GM12878 (cell line): ENCODE measurements at regions not wholly inside any gene's neighbourhood (a gene's known extent, or its start where the extent isn't known, plus 50 kb on each side); places are given as distances from the start of the nearest gene placed in this dataset.

ENCODE experiments used
- ATAC-seq: fragments of 200-7000 bp; cut with Tn5 transposase; 3 replicates; pipeline ENCODE4 v1.9.1; 2020; ENCODE audit warnings: mild to moderate bottlenecking, moderate library complexity
- BruUV-seq: library from RNA; stranded (reverse); fragments of 400-500 nt; replicated peaks from 2 replicates; lab custom pipeline; 2021; lab: Mats Ljungman, UMichigan
- CTCF ChIA-PET: fragments of 300-600 bp; sonication (Branson Sonifier 250); formaldehyde crosslinking; extraction: SDS; loops from one replicate; lab custom pipeline; 2021; ENCODE audit warnings: inconsistent platforms; lab: Yijun Ruan, JAX
- POLR2A ChIA-PET: fragments of 350-600 bp; formaldehyde crosslinking; extraction: SDS; loops from one replicate; lab custom pipeline; 2021; ENCODE audit warnings: inconsistent platforms; lab: Charles Lee
- RAD21 ChIA-PET: fragments of 300-600 bp; sonication (Branson Sonifier 250); formaldehyde crosslinking; loops from one replicate; lab custom pipeline; 2023; ENCODE audit warnings: antibody characterized with exemption; ENCODE audit not compliant: unreplicated experiment; lab: Charles Lee
- SMC1A ChIA-PET: fragments of 300-600 bp; sonication (Branson Sonifier 250); formaldehyde crosslinking; loops from one replicate; lab custom pipeline; 2023; ENCODE audit not compliant: unreplicated experiment, uncharacterized antibody; lab: Charles Lee
- DNase-seq: peaks from one replicate; pipeline ENCODE4 v3.0.0-alpha.2; 2011; ENCODE audit warnings: low read depth, low spot score
- FAIRE-seq: peaks from 3 replicates; lab custom pipeline; 2011; peaks lifted over from hg19 to GRCh38; lab: Jason Lieb, UNC
- H2AFZ ChIP-seq: 2 replicates; pipeline ENCODE4 v1.6.0; 2011; ENCODE audit warnings: low read depth, low read length, control low read depth; ENCODE audit not compliant: control insufficient read depth
- H3K27ac ChIP-seq: 2 replicates; pipeline ENCODE4 v1.5.1; 2011; ENCODE audit warnings: control low read depth; ENCODE audit not compliant: control insufficient read depth, insufficient read depth
- H3K27me3 ChIP-seq, 2 experiments: replicated peaks in 1 of 2; 2 replicates each; pipeline versions ENCODE4 v1.6.0 to v1.6.1; 2011; ENCODE audit warnings: low read length in 1 of 2; ENCODE audit not compliant: control insufficient read depth in 2 of 2, insufficient read depth in 2 of 2
- H3K36me3 ChIP-seq, 2 experiments: 2 replicates each; pipeline ENCODE4 v1.5.1; 2011; ENCODE audit warnings: low read length in 1 of 2; ENCODE audit not compliant: control insufficient read depth in 2 of 2, insufficient read depth in 2 of 2
- H3K4me1 ChIP-seq: 2 replicates; pipeline ENCODE4 v1.6.1; 2011; ENCODE audit warnings: mild to moderate bottlenecking, low read length, moderate library complexity, mixed read lengths; ENCODE audit not compliant: control insufficient read depth, insufficient read depth
- H3K4me2 ChIP-seq: 2 replicates; pipeline ENCODE4 v1.6.0; 2011; ENCODE audit warnings: control low read depth; ENCODE audit not compliant: control insufficient read depth, insufficient read depth
- H3K4me3 ChIP-seq: fragments of 200-600 bp; sonication (generic); 2 replicates; pipeline ENCODE4 v1.5.1; 2016
- H3K79me2 ChIP-seq: 2 replicates; pipeline ENCODE4 v1.6.0; 2011; ENCODE audit warnings: low read length; ENCODE audit not compliant: control insufficient read depth, insufficient read depth
- H3K9ac ChIP-seq: 2 replicates; pipeline ENCODE4 v1.8.0; 2011; ENCODE audit warnings: low read length, control low read depth, mixed read lengths; ENCODE audit not compliant: control insufficient read depth, insufficient read depth
- H3K9me3 ChIP-seq: replicated peaks from 3 replicates; pipeline ENCODE4 v1.5.1; 2011; ENCODE audit warnings: mild to moderate bottlenecking, low read length; ENCODE audit not compliant: control insufficient read depth, insufficient read depth
- H4K20me1 ChIP-seq: 2 replicates; pipeline ENCODE4 v1.6.0; 2011; ENCODE audit not compliant: control insufficient read depth, insufficient read depth
- BCL3 ChIP-seq: IDR thresholded peaks from 2 replicates; pipeline ENCODE4 v1.6.1; 2011; ENCODE audit warnings: borderline replicate concordance, low read depth, mild to moderate bottlenecking, moderate library complexity, low read length; ENCODE audit not compliant: insufficient read depth, poor library complexity, severe bottlenecking
- BMI1 ChIP-seq: fragments of 450-650 bp; IDR thresholded peaks from 2 replicates; pipeline ENCODE4 v1.6.1; 2016; ENCODE audit warnings: mild to moderate bottlenecking, moderate library complexity, borderline replicate concordance
- EZH2 ChIP-seq: IDR thresholded peaks from 2 replicates; pipeline ENCODE4 v1.6.1; 2012; ENCODE audit warnings: low read depth, mild to moderate bottlenecking, control low read depth, inconsistent platforms, low read length, borderline replicate concordance; ENCODE audit not compliant: control insufficient read depth
- FOXM1 ChIP-seq: IDR thresholded peaks from 2 replicates; pipeline ENCODE4 v1.6.1; 2012; ENCODE audit warnings: low read depth, mild to moderate bottlenecking, inconsistent platforms, low read length, moderate library complexity
- HCFC1 ChIP-seq: fragments of 150-350 bp; IDR thresholded peaks from 2 replicates; pipeline ENCODE4 v1.6.1; 2014; ENCODE audit warnings: low read length
- HSF1 ChIP-seq: fragments of 150-350 bp; IDR thresholded peaks from 2 replicates; pipeline ENCODE4 v1.6.1; 2014; ENCODE audit warnings: mild to moderate bottlenecking, low read depth, low read length
- RCOR1 ChIP-seq: conservative IDR thresholded peaks from 2 replicates; pipeline ENCODE4 v1.6.1; 2012; ENCODE audit warnings: low read depth, low read length, improper control_type of control experiment
- RFX5 ChIP-seq: IDR thresholded peaks from 2 replicates; pipeline ENCODE4 v1.6.1; 2011; ENCODE audit warnings: low read depth, low read length, improper control_type of control experiment
- TAF1 ChIP-seq: IDR thresholded peaks from 2 replicates; pipeline ENCODE4 v1.6.1; 2011; ENCODE audit warnings: mild to moderate bottlenecking, low read depth, low read length, borderline replicate concordance
- WGBS: methylation state at CpG from one replicate; pipeline ENCODE4 v1.1.6; 2016; ENCODE audit warnings: low lambda C conversion rate; ENCODE audit not compliant: insufficient replicate concordance, insufficient coverage; ENCODE audit errors: missing lambda C conversion rate; 5-methylcytosine and 5-hydroxymethylcytosine counted together
- in situ Hi-C: fragments of 300-500 bp; cut with MboI; formaldehyde crosslinking; loops from 9 replicates; pipeline ENCODE4 v1.14.3; 2018; ENCODE audit warnings: mixed read lengths
- intact Hi-C: fragments of 100-400 bp; cut with micrococcal nuclease; formaldehyde crosslinking; loops from one replicate; pipeline ENCODE4 v1.14.2; 2022; ENCODE audit not compliant: unreplicated experiment
- TF ChIP-seq, protein P1 (sequence below): fragments of 450-650 bp; IDR thresholded peaks from 2 replicates; pipeline ENCODE4 v1.6.1; 2014; ENCODE audit warnings: mild to moderate bottlenecking
- TF ChIP-seq, protein P2 (sequence below): fragments of 450-650 bp; IDR thresholded peaks from 2 replicates; pipeline ENCODE4 v1.6.1; 2017; ENCODE audit warnings: mild to moderate bottlenecking, low read depth, inconsistent platforms; ENCODE audit not compliant: poor library complexity, severe bottlenecking

GRCh38 chr7:80369321-80369720 is 142.5 kb downstream of the GNAT3 start (continued):
- TF ChIP-seq TAF1 (no peak), BCL3 (no peak), HSF1 (no peak), BMI1 (no peak)

DNA sequence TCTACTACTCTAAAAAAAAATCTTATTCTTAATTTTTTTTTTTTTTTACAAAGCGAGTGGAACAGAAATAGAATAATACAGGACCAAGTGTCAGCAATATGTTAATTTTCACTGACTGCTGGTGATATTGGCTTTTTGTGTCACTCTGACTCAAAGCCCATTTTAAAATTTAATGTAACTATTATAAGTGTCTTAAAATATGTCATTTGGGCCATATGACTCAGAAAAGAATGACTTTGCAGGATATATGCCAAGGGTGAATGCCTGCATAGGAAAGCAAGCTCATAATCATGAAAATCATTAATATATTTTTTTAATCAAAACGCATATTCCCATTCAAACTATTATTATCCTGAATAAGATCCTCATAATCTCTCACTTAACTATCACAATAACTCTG is 149.2 kb downstream of the GNAT3 start:
- ChIA-PET CTCF (no interaction called here), RAD21 (no interaction called here), POLR2A (no interaction called here), SMC1A (no interaction called here)
- no peaks in the 10 kb centered on the region for H4K20me1 ChIP-seq
- no peaks in the 10 kb centered on the region for H3K27me3 ChIP-seq
- 29% methylated on average over 2 of the region's 2 CpGs for WGBS
- no peak overlapping the region for H3K4me3 ChIP-seq
- no TSS peak for BruUV-seq
- no peak overlapping the region for H2AFZ ChIP-seq
- H3K4me1 ChIP-seq = no peaks in the 10 kb centered on the region
- FAIRE-seq = no peak
- no peak overlapping the region for H3K9ac ChIP-seq
- no peak overlapping the region for H3K4me2 ChIP-seq
- intact Hi-C loops (no loop called here), in situ Hi-C loops (no loop called here)
- H3K9me3 ChIP-seq = no peaks in the 10 kb centered on the region
- TF ChIP-seq HCFC1 (no peak), HSF1 (no peak), RCOR1 (no peak), FOXM1 (no peak), EZH2 (no peak), RFX5 (no peak)
- TF ChIP-seq, protein P1, sequence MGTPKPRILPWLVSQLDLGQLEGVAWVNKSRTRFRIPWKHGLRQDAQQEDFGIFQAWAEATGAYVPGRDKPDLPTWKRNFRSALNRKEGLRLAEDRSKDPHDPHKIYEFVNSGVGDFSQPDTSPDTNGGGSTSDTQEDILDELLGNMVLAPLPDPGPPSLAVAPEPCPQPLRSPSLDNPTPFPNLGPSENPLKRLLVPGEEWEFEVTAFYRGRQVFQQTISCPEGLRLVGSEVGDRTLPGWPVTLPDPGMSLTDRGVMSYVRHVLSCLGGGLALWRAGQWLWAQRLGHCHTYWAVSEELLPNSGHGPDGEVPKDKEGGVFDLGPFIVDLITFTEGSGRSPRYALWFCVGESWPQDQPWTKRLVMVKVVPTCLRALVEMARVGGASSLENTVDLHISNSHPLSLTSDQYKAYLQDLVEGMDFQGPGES = no peak
- TF ChIP-seq, protein P2, sequence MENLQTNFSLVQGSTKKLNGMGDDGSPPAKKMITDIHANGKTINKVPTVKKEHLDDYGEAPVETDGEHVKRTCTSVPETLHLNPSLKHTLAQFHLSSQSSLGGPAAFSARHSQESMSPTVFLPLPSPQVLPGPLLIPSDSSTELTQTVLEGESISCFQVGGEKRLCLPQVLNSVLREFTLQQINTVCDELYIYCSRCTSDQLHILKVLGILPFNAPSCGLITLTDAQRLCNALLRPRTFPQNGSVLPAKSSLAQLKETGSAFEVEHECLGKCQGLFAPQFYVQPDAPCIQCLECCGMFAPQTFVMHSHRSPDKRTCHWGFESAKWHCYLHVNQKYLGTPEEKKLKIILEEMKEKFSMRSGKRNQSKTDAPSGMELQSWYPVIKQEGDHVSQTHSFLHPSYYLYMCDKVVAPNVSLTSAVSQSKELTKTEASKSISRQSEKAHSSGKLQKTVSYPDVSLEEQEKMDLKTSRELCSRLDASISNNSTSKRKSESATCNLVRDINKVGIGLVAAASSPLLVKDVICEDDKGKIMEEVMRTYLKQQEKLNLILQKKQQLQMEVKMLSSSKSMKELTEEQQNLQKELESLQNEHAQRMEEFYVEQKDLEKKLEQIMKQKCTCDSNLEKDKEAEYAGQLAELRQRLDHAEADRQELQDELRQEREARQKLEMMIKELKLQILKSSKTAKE = no peak
- H3K27ac ChIP-seq = no peak overlapping the region
- H3K79me2 ChIP-seq = no peaks in the 10 kb centered on the region
- DNase-seq = no peak
- no peaks in the 10 kb centered on the region for H3K36me3 ChIP-seq
- ATAC-seq = no peak
